GM12878 (cell line): ENCODE measurements at regions not wholly inside any gene's neighbourhood (a gene's known extent, or its start where the extent isn't known, plus 50 kb on each side); places are given as distances from the start of the nearest gene placed in this dataset.

ENCODE experiments used
- ATAC-seq: fragments of 200-7000 bp; cut with Tn5 transposase; 3 replicates; pipeline ENCODE4 v1.9.1; 2020; ENCODE audit warnings: mild to moderate bottlenecking, moderate library complexity
- BruUV-seq: library from RNA; stranded (reverse); fragments of 400-500 nt; replicated peaks from 2 replicates; lab custom pipeline; 2021; lab: Mats Ljungman, UMichigan
- CTCF ChIA-PET: fragments of 300-600 bp; sonication (Branson Sonifier 250); formaldehyde crosslinking; extraction: SDS; loops from one replicate; lab custom pipeline; 2021; ENCODE audit warnings: inconsistent platforms; lab: Yijun Ruan, JAX
- POLR2A ChIA-PET: fragments of 350-600 bp; formaldehyde crosslinking; extraction: SDS; loops from one replicate; lab custom pipeline; 2021; ENCODE audit warnings: inconsistent platforms; lab: Charles Lee
- RAD21 ChIA-PET: fragments of 300-600 bp; sonication (Branson Sonifier 250); formaldehyde crosslinking; loops from one replicate; lab custom pipeline; 2023; ENCODE audit warnings: antibody characterized with exemption; ENCODE audit not compliant: unreplicated experiment; lab: Charles Lee
- SMC1A ChIA-PET: fragments of 300-600 bp; sonication (Branson Sonifier 250); formaldehyde crosslinking; loops from one replicate; lab custom pipeline; 2023; ENCODE audit not compliant: unreplicated experiment, uncharacterized antibody; lab: Charles Lee
- DNase-seq: peaks from one replicate; pipeline ENCODE4 v3.0.0-alpha.2; 2011; ENCODE audit warnings: low read depth, low spot score
- FAIRE-seq: peaks from 3 replicates; lab custom pipeline; 2011; peaks lifted over from hg19 to GRCh38; lab: Jason Lieb, UNC
- H2AFZ ChIP-seq: 2 replicates; pipeline ENCODE4 v1.6.0; 2011; ENCODE audit warnings: low read depth, low read length, control low read depth; ENCODE audit not compliant: control insufficient read depth
- H3K27ac ChIP-seq: 2 replicates; pipeline ENCODE4 v1.5.1; 2011; ENCODE audit warnings: control low read depth; ENCODE audit not compliant: control insufficient read depth, insufficient read depth
- H3K27me3 ChIP-seq, 2 experiments: replicated peaks in 1 of 2; 2 replicates each; pipeline versions ENCODE4 v1.6.0 to v1.6.1; 2011; ENCODE audit warnings: low read length in 1 of 2; ENCODE audit not compliant: control insufficient read depth in 2 of 2, insufficient read depth in 2 of 2
- H3K36me3 ChIP-seq, 2 experiments: 2 replicates each; pipeline ENCODE4 v1.5.1; 2011; ENCODE audit warnings: low read length in 1 of 2; ENCODE audit not compliant: control insufficient read depth in 2 of 2, insufficient read depth in 2 of 2
- H3K4me1 ChIP-seq: 2 replicates; pipeline ENCODE4 v1.6.1; 2011; ENCODE audit warnings: mild to moderate bottlenecking, low read length, moderate library complexity, mixed read lengths; ENCODE audit not compliant: control insufficient read depth, insufficient read depth
- H3K4me2 ChIP-seq: 2 replicates; pipeline ENCODE4 v1.6.0; 2011; ENCODE audit warnings: control low read depth; ENCODE audit not compliant: control insufficient read depth, insufficient read depth
- H3K4me3 ChIP-seq: fragments of 200-600 bp; sonication (generic); 2 replicates; pipeline ENCODE4 v1.5.1; 2016
- H3K79me2 ChIP-seq: 2 replicates; pipeline ENCODE4 v1.6.0; 2011; ENCODE audit warnings: low read length; ENCODE audit not compliant: control insufficient read depth, insufficient read depth
- H3K9ac ChIP-seq: 2 replicates; pipeline ENCODE4 v1.8.0; 2011; ENCODE audit warnings: low read length, control low read depth, mixed read lengths; ENCODE audit not compliant: control insufficient read depth, insufficient read depth
- H3K9me3 ChIP-seq: replicated peaks from 3 replicates; pipeline ENCODE4 v1.5.1; 2011; ENCODE audit warnings: mild to moderate bottlenecking, low read length; ENCODE audit not compliant: control insufficient read depth, insufficient read depth
- H4K20me1 ChIP-seq: 2 replicates; pipeline ENCODE4 v1.6.0; 2011; ENCODE audit not compliant: control insufficient read depth, insufficient read depth
- CBX5 ChIP-seq: sonication (generic); IDR thresholded peaks from 2 replicates; pipeline ENCODE4 v1.6.1; 2016; ENCODE audit warnings: low read depth, moderate library complexity, mild to moderate bottlenecking, inconsistent platforms
- CHD2 ChIP-seq: IDR thresholded peaks from 2 replicates; pipeline ENCODE4 v1.6.1; 2011; ENCODE audit warnings: low read depth, low read length, improper control_type of control experiment, borderline replicate concordance
- E2F8 ChIP-seq: fragments of 450-650 bp; IDR thresholded peaks from 2 replicates; pipeline ENCODE4 v1.6.1; 2018; ENCODE audit warnings: mild to moderate bottlenecking, low read depth, moderate library complexity; ENCODE audit not compliant: partially characterized antibody
- ELK1 ChIP-seq: IDR thresholded peaks from 2 replicates; pipeline ENCODE4 v1.6.1; 2012; ENCODE audit warnings: low read depth, low read length, improper control_type of control experiment
- GATAD2B ChIP-seq: fragments of 450-650 bp; conservative IDR thresholded peaks from 2 replicates; pipeline ENCODE4 v1.6.1; 2017; ENCODE audit warnings: low read depth, mild to moderate bottlenecking, moderate library complexity
- KLF5 ChIP-seq: fragments of 450-650 bp; IDR thresholded peaks from 2 replicates; pipeline ENCODE4 v1.6.1; 2014; ENCODE audit warnings: mild to moderate bottlenecking; ENCODE audit not compliant: partially characterized antibody
- NR2C2 ChIP-seq: IDR thresholded peaks from 2 replicates; pipeline ENCODE4 v1.6.1; 2011; ENCODE audit warnings: borderline replicate concordance, low read depth; ENCODE audit not compliant: control insufficient read depth, insufficient read length
- PAX5 ChIP-seq: IDR thresholded peaks from 2 replicates; pipeline ENCODE4 v1.6.1; 2011; ENCODE audit warnings: low read depth, low read length, borderline replicate concordance
- POU2F2 ChIP-seq: IDR thresholded peaks from 3 replicates; pipeline ENCODE4 v1.6.1; 2011; ENCODE audit warnings: low read depth, mild to moderate bottlenecking, low read length, borderline replicate concordance
- RAD21 ChIP-seq: IDR thresholded peaks from 2 replicates; pipeline ENCODE4 v1.6.1; 2011; ENCODE audit warnings: mild to moderate bottlenecking, low read depth, low read length, moderate library complexity; ENCODE audit not compliant: insufficient read depth
- SMAD1 ChIP-seq: fragments of 450-650 bp; IDR thresholded peaks from 2 replicates; pipeline ENCODE4 v1.6.1; 2018; ENCODE audit warnings: mild to moderate bottlenecking, low read depth; ENCODE audit not compliant: partially characterized antibody
- STAT1 ChIP-seq: fragments of 450-650 bp; conservative IDR thresholded peaks from 2 replicates; pipeline ENCODE4 v1.6.1; 2014; ENCODE audit warnings: antibody characterized with exemption, mild to moderate bottlenecking
- USF1 ChIP-seq: IDR thresholded peaks from 2 replicates; pipeline ENCODE4 v1.6.1; 2011; ENCODE audit warnings: borderline replicate concordance, low read depth, mild to moderate bottlenecking, moderate library complexity, mixed read lengths, low read length; ENCODE audit not compliant: insufficient read depth; ENCODE audit errors: extremely low read length
- ZNF24 ChIP-seq: fragments of 450-650 bp; IDR thresholded peaks from 2 replicates; pipeline ENCODE4 v1.6.1; 2017; ENCODE audit warnings: antibody characterized with exemption, mild to moderate bottlenecking
- WGBS: methylation state at CpG from one replicate; pipeline ENCODE4 v1.1.6; 2016; ENCODE audit warnings: low lambda C conversion rate; ENCODE audit not compliant: insufficient replicate concordance, insufficient coverage; ENCODE audit errors: missing lambda C conversion rate; 5-methylcytosine and 5-hydroxymethylcytosine counted together
- in situ Hi-C: fragments of 300-500 bp; cut with MboI; formaldehyde crosslinking; loops from 9 replicates; pipeline ENCODE4 v1.14.3; 2018; ENCODE audit warnings: mixed read lengths
- intact Hi-C: fragments of 100-400 bp; cut with micrococcal nuclease; formaldehyde crosslinking; loops from one replicate; pipeline ENCODE4 v1.14.2; 2022; ENCODE audit not compliant: unreplicated experiment
- TF ChIP-seq, protein P1 (sequence below): fragments of 450-650 bp; IDR thresholded peaks from 2 replicates; pipeline ENCODE4 v1.6.1; 2016; ENCODE audit warnings: mild to moderate bottlenecking
- TF ChIP-seq, protein P2 (sequence below): fragments of 450-650 bp; formaldehyde crosslinking; IDR thresholded peaks from 2 replicates; pipeline ENCODE4 v1.4.0; 2022; ENCODE audit warnings: mild to moderate bottlenecking, moderate library complexity

DNA sequence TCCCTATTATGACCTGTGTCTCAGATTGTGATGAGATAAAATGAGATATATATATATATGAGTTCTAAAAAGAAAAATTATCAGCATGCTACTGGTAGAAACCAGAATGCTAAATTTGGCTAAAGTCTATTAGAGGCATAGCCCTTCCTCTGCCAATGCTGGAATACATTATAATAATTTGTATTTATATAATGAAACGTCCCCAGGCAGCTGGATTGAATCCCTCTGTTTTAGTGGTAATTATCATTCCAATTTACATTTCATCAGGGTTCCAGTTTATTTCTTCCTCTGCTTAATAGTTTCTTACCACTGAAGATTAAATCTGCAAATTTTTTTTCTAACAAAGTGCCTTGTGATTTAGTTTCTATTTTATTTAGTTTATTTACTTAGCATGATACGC is 71.8 kb upstream of the ABI1 start:
- CTCF ChIA-PET: no interaction called here
- WGBS: 50% methylated on average over 2 of the region's 2 CpGs
- no peaks in the 10 kb centered on the region for H3K36me3 ChIP-seq
- intact Hi-C loops (no loop called here), in situ Hi-C loops (no loop called here)
- FAIRE-seq (no peak), DNase-seq (no peak), ATAC-seq (no peak)
- no peaks in the 10 kb centered on the region for H3K79me2 ChIP-seq
- no peaks in the 10 kb centered on the region for H3K4me1 ChIP-seq
- POLR2A ChIA-PET: no interaction called here
- SMC1A ChIA-PET: no interaction called here
- H2AFZ ChIP-seq: no peak overlapping the region
- BruUV-seq: no TSS peak
- H3K9me3 ChIP-seq: no peaks in the 10 kb centered on the region
- RAD21 ChIA-PET: no interaction called here
- no peak overlapping the region for H3K9ac ChIP-seq
- H3K27me3 ChIP-seq: no peaks in the 10 kb centered on the region
- no peaks in the 10 kb centered on the region for H4K20me1 ChIP-seq
- H3K4me2 ChIP-seq: no peak overlapping the region
- H3K4me3 ChIP-seq: no peak overlapping the region
- H3K27ac ChIP-seq: no peak overlapping the region
- TF ChIP-seq, protein P1, sequence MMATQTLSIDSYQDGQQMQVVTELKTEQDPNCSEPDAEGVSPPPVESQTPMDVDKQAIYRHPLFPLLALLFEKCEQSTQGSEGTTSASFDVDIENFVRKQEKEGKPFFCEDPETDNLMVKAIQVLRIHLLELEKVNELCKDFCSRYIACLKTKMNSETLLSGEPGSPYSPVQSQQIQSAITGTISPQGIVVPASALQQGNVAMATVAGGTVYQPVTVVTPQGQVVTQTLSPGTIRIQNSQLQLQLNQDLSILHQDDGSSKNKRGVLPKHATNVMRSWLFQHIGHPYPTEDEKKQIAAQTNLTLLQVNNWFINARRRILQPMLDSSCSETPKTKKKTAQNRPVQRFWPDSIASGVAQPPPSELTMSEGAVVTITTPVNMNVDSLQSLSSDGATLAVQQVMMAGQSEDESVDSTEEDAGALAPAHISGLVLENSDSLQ: no peak
- TF ChIP-seq RAD21: no peak
- no peak for TF ChIP-seq CBX5
- TF ChIP-seq SMAD1: no peak
- TF ChIP-seq ELK1: no peak
- no peak for TF ChIP-seq ZNF24
- no peak for TF ChIP-seq PAX5
- no peak for TF ChIP-seq NR2C2
- TF ChIP-seq POU2F2: no peak
- TF ChIP-seq STAT1: no peak
- TF ChIP-seq GATAD2B: no peak
- no peak for TF ChIP-seq CHD2
- TF ChIP-seq USF1: no peak
- TF ChIP-seq E2F8: no peak
- no peak for TF ChIP-seq KLF5
- TF ChIP-seq, protein P2, sequence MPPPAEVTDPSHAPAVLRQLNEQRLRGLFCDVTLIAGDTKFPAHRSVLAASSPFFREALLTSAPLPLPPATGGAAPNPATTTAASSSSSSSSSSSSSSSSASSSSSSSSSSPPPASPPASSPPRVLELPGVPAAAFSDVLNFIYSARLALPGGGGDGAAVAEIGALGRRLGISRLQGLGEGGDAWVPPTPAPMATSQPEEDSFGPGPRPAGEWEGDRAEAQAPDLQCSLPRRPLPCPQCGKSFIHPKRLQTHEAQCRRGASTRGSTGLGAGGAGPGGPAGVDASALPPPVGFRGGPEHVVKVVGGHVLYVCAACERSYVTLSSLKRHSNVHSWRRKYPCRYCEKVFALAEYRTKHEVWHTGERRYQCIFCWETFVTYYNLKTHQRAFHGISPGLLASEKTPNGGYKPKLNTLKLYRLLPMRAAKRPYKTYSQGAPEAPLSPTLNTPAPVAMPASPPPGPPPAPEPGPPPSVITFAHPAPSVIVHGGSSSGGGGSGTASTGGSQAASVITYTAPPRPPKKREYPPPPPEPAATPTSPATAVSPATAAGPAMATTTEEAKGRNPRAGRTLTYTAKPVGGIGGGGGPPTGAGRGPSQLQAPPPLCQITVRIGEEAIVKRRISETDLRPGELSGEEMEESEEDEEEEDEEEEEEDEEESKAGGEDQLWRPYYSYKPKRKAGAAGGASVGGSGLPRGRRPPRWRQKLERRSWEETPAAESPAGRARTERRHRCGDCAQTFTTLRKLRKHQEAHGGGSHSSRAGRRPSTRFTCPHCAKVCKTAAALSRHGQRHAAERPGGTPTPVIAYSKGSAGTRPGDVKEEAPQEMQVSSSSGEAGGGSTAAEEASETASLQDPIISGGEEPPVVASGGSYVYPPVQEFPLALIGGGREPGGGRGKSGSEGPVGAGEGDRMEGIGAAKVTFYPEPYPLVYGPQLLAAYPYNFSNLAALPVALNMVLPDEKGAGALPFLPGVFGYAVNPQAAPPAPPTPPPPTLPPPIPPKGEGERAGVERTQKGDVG (CRISPR knock-in tag): no peak
